ENCODE measurements at regions not wholly inside any gene's neighbourhood (a gene's known extent, or its start where the extent isn't known, plus 50 kb on each side); places are given as distances from the start of the nearest gene placed in this dataset.

GRCh38 chr4:187073820-187074219 lies 350.2 kb upstream of the FAT1 start:
- no peak overlapping the region for H3K4ac ChIP-seq (ENCODE audit: low read depth, low read length)
- no peak overlapping the region for H2BK15ac ChIP-seq (ENCODE audit: low read depth, low read length)
- no peak overlapping the region for H3K56ac ChIP-seq (ENCODE audit: insufficient read length, low read depth, low read length)
- H3K14ac ChIP-seq (ENCODE audit: insufficient read depth, low read length), result no peak overlapping the region
- H3K4me2 ChIP-seq (ENCODE audit: insufficient read depth, insufficient read length, low read length), result no peak overlapping the region
- DNase-seq, result no peak
- no peak for TF ChIP-seq CTCF (conservative IDR thresholded peaks at IDR 0.05)
- peaks cover 31 to 54% of the 10 kb centered on the region in 2 experiments for H3K4me1 Mint-ChIP-seq
- no peak overlapping the region for H2AFZ ChIP-seq (ENCODE audit: low read length)
- H3K27me3 ChIP-seq (ENCODE audit: insufficient read depth, low read length), result no peaks in the 10 kb centered on the region; the same call in 1 of the 2 replicates
- H3K18ac ChIP-seq (ENCODE audit: insufficient read length, low read depth, low read length), result no peak overlapping the region
- no peak overlapping the region for H3T11ph ChIP-seq (ENCODE audit: low read length)
- no peaks in the 10 kb centered on the region for H3K9me3 Mint-ChIP-seq
- H3K27ac ChIP-seq (ENCODE audit: insufficient read length, low read depth, low read length), result no peak overlapping the region
- H4K20me1 ChIP-seq (ENCODE audit: control insufficient read depth, insufficient read depth, insufficient read length), result no peaks in the 10 kb centered on the region
- H3K36me3 Mint-ChIP-seq (ENCODE audit: insufficient read depth in 1 of 3, low read depth in 3 of 3), result no peaks in the 10 kb centered on the region
- H3K4me3 Mint-ChIP-seq, result no peak overlapping the region
- H2BK12ac ChIP-seq (ENCODE audit: insufficient read length, low read depth, low read length), result no peak overlapping the region
- H2BK5ac ChIP-seq (ENCODE audit: insufficient read length, low read length), result no peak overlapping the region
- H3K9me3 ChIP-seq (ENCODE audit: control insufficient read depth, low read depth, low read length), result no peaks in the 10 kb centered on the region
- H3K23ac ChIP-seq (ENCODE audit: insufficient read length, low read depth, low read length), result no peak overlapping the region
- H3K4me1 ChIP-seq (ENCODE audit: insufficient read depth, low read length), result peaks cover 10% of the 10 kb centered on the region
- no peaks in the 10 kb centered on the region for H3K79me1 ChIP-seq (ENCODE audit: insufficient read depth, low read depth, low read length, poor library complexity, severe bottlenecking)
- no peak overlapping the region for H3K9ac ChIP-seq (ENCODE audit: extremely low read depth, insufficient read length, low read length)
- H3K27ac Mint-ChIP-seq, result no peak overlapping the region; a peak in 1 of 7 replicates
- no peak overlapping the region for H2BK120ac ChIP-seq (ENCODE audit: low read depth, low read length, poor library complexity, severe bottlenecking)
- H3K23me2 ChIP-seq (ENCODE audit: insufficient read length, low read depth, low read length, poor library complexity, severe bottlenecking), result no peaks in the 10 kb centered on the region
- H3K79me2 ChIP-seq (ENCODE audit: insufficient read depth, low read length), result no peaks in the 10 kb centered on the region
- H3K27me3 Mint-ChIP-seq (ENCODE audit: low read depth), result peaks cover 2% of the 10 kb centered on the region; the same call in 1 of the 2 replicates
- H4K5ac ChIP-seq (ENCODE audit: insufficient read length, low read depth, low read length), result no peak overlapping the region
- H4K8ac ChIP-seq (replicated peaks; ENCODE audit: insufficient read length, low read depth, low read length), result no peak overlapping the region
- no peak overlapping the region for H2BK20ac ChIP-seq (ENCODE audit: low read depth, low read length, poor library complexity, severe bottlenecking)
- no peak overlapping the region for H2AK5ac ChIP-seq (ENCODE audit: insufficient read length, low read length)
- no peak overlapping the region for H4K91ac ChIP-seq (ENCODE audit: insufficient read length, low read depth, low read length)
- no CpG with 5 or more reads among the region's 7 CpGs for WGBS (ENCODE audit: extremely low coverage, insufficient read length, low lambda C conversion rate)
